Right lobe of liver (tissue), 4 donors: ENCODE measurements at regions not wholly inside any gene's neighbourhood (a gene's known extent, or its start where the extent isn't known, plus 50 kb on each side); places are given as distances from the start of the nearest gene placed in this dataset.

ENCODE experiments used
- CTCF ChIP-seq, 4 donors: fragments of 200-600 bp in 3 of 4; fragments of 450-650 bp in 1 of 4; IDR thresholded peaks; one replicate each; pipeline versions ENCODE4 v1.5.1 to v1.8.0; 2016 to 2022; ENCODE audit warnings: antibody characterized with exemption in 4 of 4, mild to moderate bottlenecking in 2 of 4
- POLR2A ChIP-seq: fragments of 450-650 bp; IDR thresholded peaks from one replicate; pipeline ENCODE4 v1.6.1; 2017; ENCODE audit warnings: antibody characterized with exemption, mild to moderate bottlenecking
- donor health status: DM: no; HTN: no; CAD: no.
- donor health status: DM: no; HTN: no; CAD: no.
- donor health status: DM: no; HTN: yes; CAD: no.

DNA sequence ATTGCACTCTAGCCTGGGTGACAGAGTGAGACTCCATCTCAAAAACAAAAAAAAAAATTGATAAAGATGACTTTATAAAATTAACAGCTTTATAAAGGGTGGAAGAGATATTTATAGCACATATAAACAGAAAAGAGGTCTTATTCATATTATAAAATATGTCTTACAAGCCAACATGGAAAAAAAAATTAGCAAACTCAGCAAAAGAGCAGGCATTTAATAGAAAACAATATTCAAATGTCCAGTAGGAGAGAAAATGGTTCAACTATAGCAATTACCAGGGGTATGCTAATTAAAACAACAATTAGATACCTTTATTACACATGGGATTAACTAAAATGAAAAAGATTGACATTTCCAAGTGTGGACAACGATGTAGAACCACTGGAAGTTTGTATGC, 929.1 kb downstream of the REEP3 start:
- TF ChIP-seq CTCF (IDR thresholded peaks at IDR 0.05) = no peak
- no peak for TF ChIP-seq POLR2A
